ENCODE measurements at regions not wholly inside any gene's neighbourhood (a gene's known extent, or its start where the extent isn't known, plus 50 kb on each side); places are given as distances from the start of the nearest gene placed in this dataset.

- no TSS peak for BruUV-seq (replicated peaks)
- Histone ChIP-seq H3K9ac (ENCODE audit: control insufficient read depth, insufficient read depth, low read length) (no peak overlapping the region), H3K9me3 (replicated peaks; ENCODE audit: control insufficient read depth, insufficient read depth, low read length) (no peaks in the 10 kb centered on the region), H3K36me3 (ENCODE audit: control insufficient read depth in 2 of 2, insufficient read depth in 2 of 2, low read length in 1 of 2) (no peaks in the 10 kb centered on the region), H3K27me3 (replicated peaks in 1 of 2; ENCODE audit: control insufficient read depth in 2 of 2, insufficient read depth in 2 of 2, low read length in 1 of 2) (no peaks in the 10 kb centered on the region), H3K4me3 (no peak overlapping the region), H3K79me2 (ENCODE audit: control insufficient read depth, insufficient read depth, low read length) (no peaks in the 10 kb centered on the region), H3K4me2 (ENCODE audit: control insufficient read depth, insufficient read depth) (no peak overlapping the region), H3K27ac (ENCODE audit: control insufficient read depth, insufficient read depth) (no peak overlapping the region), H3K4me1 (ENCODE audit: control insufficient read depth, insufficient read depth, low read length) (no peaks in the 10 kb centered on the region), H2AFZ (ENCODE audit: control insufficient read depth, low read depth, low read length) (no peak overlapping the region), H4K20me1 (ENCODE audit: control insufficient read depth, insufficient read depth) (no peaks in the 10 kb centered on the region)
- ChIA-PET POLR2A (no interaction called here), CTCF (interaction anchor here (0.6 to 3.7 kb wide), 21 partner anchors 11 to 573 kb away, joined by 3 to 26 read pairs (median 6); no protein-coding TSS in a partner anchor), SMC1A (ENCODE audit: uncharacterized antibody, unreplicated experiment) (interaction anchor here (0.8 to 2.7 kb wide), 18 partner anchors 9 to 565 kb away, joined by 3 to 11 read pairs (median 4); no protein-coding TSS in a partner anchor), RAD21 (ENCODE audit: unreplicated experiment) (interaction anchor here (0.7 to 1.7 kb wide), 11 partner anchors 9 to 570 kb away, joined by 3 to 8 read pairs (median 4); no protein-coding TSS in a partner anchor)
- ATAC-seq: no peak
- 33% methylated on average over 6 of the region's 6 CpGs for WGBS (ENCODE audit: insufficient coverage, insufficient replicate concordance, low lambda C conversion rate, missing lambda C conversion rate)
- in situ Hi-C loops (cut with MboI) (loop anchor here (10.0 kb wide), 1 partner anchor 564 kb away; no protein-coding TSS in a partner anchor), intact Hi-C loops (cut with micrococcal nuclease; ENCODE audit: unreplicated experiment) (loop anchor here (2.0 to 10.0 kb wide), 5 partner anchors 76 to 1016 kb away; partner anchors contain the start of gene CPA3)
- no peak for FAIRE-seq
- no peak for TF ChIP-seq ZNF384 (IDR thresholded peaks at IDR 0.05; ENCODE audit: borderline replicate concordance, low read depth, low read length)
- TF ChIP-seq BRCA1 (IDR thresholded peaks at IDR 0.05; ENCODE audit: low read depth, low read length): no peak
- TF ChIP-seq GABPA (IDR thresholded peaks at IDR 0.05; ENCODE audit: low read depth): no peak
- TF ChIP-seq ZNF687 (IDR thresholded peaks at IDR 0.05): no peak
- TF ChIP-seq E4F1 (IDR thresholded peaks at IDR 0.05; ENCODE audit: borderline replicate concordance, partially characterized antibody): no peak
- TF ChIP-seq MEF2A (IDR thresholded peaks at IDR 0.05; ENCODE audit: insufficient read depth, low read depth, low read length): no peak
- TF ChIP-seq RFX5 (IDR thresholded peaks at IDR 0.05; ENCODE audit: low read depth, low read length): no peak
- TF ChIP-seq MYC (IDR thresholded peaks at IDR 0.05; ENCODE audit: insufficient read depth, insufficient read length, insufficient replicate concordance, low read length, severe bottlenecking): no peak
- TF ChIP-seq STAT3 (IDR thresholded peaks at IDR 0.05; ENCODE audit: low read depth, low read length): no peak
- no peak for TF ChIP-seq RAD51 (IDR thresholded peaks at IDR 0.05)
- no peak for TF ChIP-seq CBFB (IDR thresholded peaks at IDR 0.05; ENCODE audit: low read depth)
- TF ChIP-seq MYB (IDR thresholded peaks at IDR 0.05; ENCODE audit: borderline replicate concordance, low read depth, low read length): no peak
- no peak for TF ChIP-seq ZBTB11 (CRISPR knock-in tag; IDR thresholded peaks at IDR 0.05)
- no peak for TF ChIP-seq NFYA (IDR thresholded peaks at IDR 0.05; ENCODE audit: borderline replicate concordance, low read depth, low read length)
- TF ChIP-seq TAF1 (IDR thresholded peaks at IDR 0.05; ENCODE audit: borderline replicate concordance, low read depth, low read length): no peak
- no peak for DNase-seq (ENCODE audit: low read depth, low spot score)
These were observed 316.7 kb upstream of the AGTR1 start for GRCh38 chr3:148381051-148381450.
